Fibroblast of lung (primary cell): ENCODE measurements at regions not wholly inside any gene's neighbourhood (a gene's known extent, or its start where the extent isn't known, plus 50 kb on each side); places are given as distances from the start of the nearest gene placed in this dataset.
"Not testable (repeated sequence)": the region's sequence is repeated elsewhere in the genome, so short reads cannot be mapped to it uniquely, and the experiment has no call there.

Experiments
- CTCF ChIP-seq, 2 donors: IDR thresholded peaks in 1 of 2; conservative IDR thresholded peaks in 1 of 2; 1 replicate in 1 of 2; 2 replicates in 1 of 2; pipeline ENCODE4 v1.5.1; 2011 to 2012; ENCODE audit warnings: low read length in 2 of 2, control low read depth in 1 of 2, inconsistent platforms in 1 of 2, low read depth in 1 of 2, mild to moderate bottlenecking in 1 of 2
- EZH2 ChIP-seq: IDR thresholded peaks from 2 replicates; pipeline ENCODE4 v1.5.1; 2012; ENCODE audit warnings: low read length, control low read depth, mild to moderate bottlenecking; ENCODE audit errors: missing control alignments

GRCh38 chr21:10384304-10384861 is 137.0 kb upstream of the TPTE start:
- TF ChIP-seq CTCF (conservative IDR thresholded peaks at IDR 0.05 in 1 of 2, IDR thresholded peaks at IDR 0.05 in 1 of 2; ENCODE audit: low read depth in 1 of 2, low read length in 2 of 2); EZH2: not testable (repeated sequence)
